CD4-positive, alpha-beta T cell (primary cell): ENCODE measurements at regions not wholly inside any gene's neighbourhood (a gene's known extent, or its start where the extent isn't known, plus 50 kb on each side); places are given as distances from the start of the nearest gene placed in this dataset.

ENCODE experiments used
- ATAC-seq: fragments of 200-7000 bp; cut with Tn5 transposase; one replicate; pipeline ENCODE4 v1.10.0; 2022; ENCODE audit warnings: mild to moderate bottlenecking; ENCODE audit not compliant: poor library complexity
- CTCF ChIA-PET: fragments of 350-600 bp; sonication (Branson Sonifier 250); formaldehyde crosslinking; loops from one replicate; lab custom pipeline; 2021; ENCODE audit warnings: antibody characterized with exemption, inconsistent platforms; lab: Charles Lee
- POLR2A ChIA-PET: fragments of 350-600 bp; sonication (Branson Sonifier 250); formaldehyde crosslinking; loops from one replicate; lab custom pipeline; 2021; ENCODE audit warnings: antibody characterized with exemption, inconsistent platforms; lab: Charles Lee
- DNase-seq, 14 experiments: peaks; one replicate each; pipeline ENCODE4 v3.0.0-alpha.2; 2013 to 2020; ENCODE audit warnings: mixed read lengths in 2 of 14
- H3K27ac ChIP-seq, 2 donors: one replicate each; pipeline versions ENCODE4 v1.5.1 to v1.7.0; 2013; ENCODE audit warnings: low read length in 2 of 2, low read depth in 1 of 2, mild to moderate bottlenecking in 1 of 2
- H3K27me3 ChIP-seq, 2 experiments: 1 replicate in 1 of 2; 2 replicates in 1 of 2; pipeline versions ENCODE4 v1.6.1 to v1.7.0; 2013; ENCODE audit warnings: low read length in 2 of 2, control low read depth in 1 of 2, mild to moderate bottlenecking in 1 of 2, moderate library complexity in 1 of 2; ENCODE audit not compliant: insufficient read depth in 2 of 2, control insufficient read depth in 1 of 2
- H3K36me3 ChIP-seq: one replicate; pipeline ENCODE4 v1.6.1; 2013; ENCODE audit warnings: low read length, control low read depth; ENCODE audit not compliant: insufficient read depth
- H3K4me1 ChIP-seq: one replicate; pipeline ENCODE4 v1.6.1; 2013; ENCODE audit warnings: low read length, control low read depth; ENCODE audit not compliant: insufficient read depth
- H3K4me3 ChIP-seq: one replicate; pipeline ENCODE4 v1.5.1; 2013; ENCODE audit warnings: mild to moderate bottlenecking, low read length, moderate library complexity
- H3K9me3 ChIP-seq, 2 experiments: 1 replicate in 1 of 2; 2 replicates in 1 of 2; pipeline versions ENCODE4 v1.6.1 to v1.7.0; 2013; ENCODE audit warnings: low read length in 2 of 2, mild to moderate bottlenecking in 2 of 2, control low read depth in 1 of 2, moderate library complexity in 1 of 2; ENCODE audit not compliant: control insufficient read depth in 1 of 2, insufficient read depth in 1 of 2
- H3K27ac Mint-ChIP-seq: one replicate; pipeline ENCODE4 v1.8.0; 2020; ENCODE audit warnings: mixed read lengths
- H3K27me3 Mint-ChIP-seq: one replicate; pipeline ENCODE4 v1.8.0; 2021; ENCODE audit warnings: mixed read lengths
- H3K36me3 Mint-ChIP-seq: one replicate; pipeline ENCODE4 v1.8.0; 2021; ENCODE audit warnings: low read depth, mixed read lengths
- H3K4me1 Mint-ChIP-seq: one replicate; pipeline ENCODE4 v1.8.0; 2021; ENCODE audit warnings: low read depth, mixed read lengths
- H3K4me3 Mint-ChIP-seq: one replicate; pipeline ENCODE4 v1.8.0; 2020; ENCODE audit warnings: mild to moderate bottlenecking, mixed read lengths
- H3K9me3 Mint-ChIP-seq: one replicate; pipeline ENCODE4 v1.8.0; 2020; ENCODE audit warnings: mixed read lengths
- intact Hi-C, 2 experiments: fragments of 100-400 bp; cut with DNase I in 1 of 2; cut with micrococcal nuclease in 1 of 2; formaldehyde crosslinking; loops; one replicate each; pipeline versions ENCODE4 v1.15.1 to v1.9.0; 2023 to 2025; cut with DNase I, micrococcal nuclease
- TF ChIP-seq, protein P1 (sequence below): fragments of 200-600 bp; IDR thresholded peaks from one replicate; pipeline ENCODE4 v1.8.0; 2022; ENCODE audit warnings: antibody characterized with exemption, mild to moderate bottlenecking

DNA sequence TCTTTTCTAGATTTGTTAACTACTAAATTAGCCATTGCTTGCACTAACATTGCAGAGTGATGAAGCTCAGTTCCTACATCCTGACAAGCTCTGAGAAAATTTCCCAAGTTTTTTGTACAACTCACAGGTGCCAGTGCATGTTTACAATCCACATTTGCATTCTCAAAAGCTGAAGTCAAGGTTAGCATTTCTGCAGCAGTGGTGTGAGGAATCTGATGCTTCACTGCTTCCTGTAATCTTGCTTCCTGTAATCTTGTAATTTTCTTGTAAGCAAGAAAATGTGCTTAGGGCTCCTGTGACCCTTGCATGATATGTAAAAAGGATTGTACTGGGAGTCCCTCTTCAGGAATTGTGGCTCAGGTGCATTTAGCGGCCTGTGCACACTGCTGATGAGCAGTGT lies 207.4 kb upstream of the CXCL13 start:
- DNase-seq (no peak), ATAC-seq (no peak)
- Histone ChIP-seq H3K9me3 (no peaks in the 10 kb centered on the region), H3K4me1 (no peaks in the 10 kb centered on the region), H3K27me3 (peaks cover 0 to 4% of the 10 kb centered on the region in 2 experiments), H3K4me3 (no peak overlapping the region), H3K36me3 (no peaks in the 10 kb centered on the region), H3K27ac (no peak overlapping the region)
- H3K9me3 Mint-ChIP-seq, result no peaks in the 10 kb centered on the region
- ChIA-PET CTCF (no interaction called here), POLR2A (no interaction called here)
- peaks cover 22% of the 10 kb centered on the region for H3K27me3 Mint-ChIP-seq
- H3K27ac Mint-ChIP-seq, result no peak overlapping the region
- no peak overlapping the region for H3K4me3 Mint-ChIP-seq
- TF ChIP-seq, protein P1, sequence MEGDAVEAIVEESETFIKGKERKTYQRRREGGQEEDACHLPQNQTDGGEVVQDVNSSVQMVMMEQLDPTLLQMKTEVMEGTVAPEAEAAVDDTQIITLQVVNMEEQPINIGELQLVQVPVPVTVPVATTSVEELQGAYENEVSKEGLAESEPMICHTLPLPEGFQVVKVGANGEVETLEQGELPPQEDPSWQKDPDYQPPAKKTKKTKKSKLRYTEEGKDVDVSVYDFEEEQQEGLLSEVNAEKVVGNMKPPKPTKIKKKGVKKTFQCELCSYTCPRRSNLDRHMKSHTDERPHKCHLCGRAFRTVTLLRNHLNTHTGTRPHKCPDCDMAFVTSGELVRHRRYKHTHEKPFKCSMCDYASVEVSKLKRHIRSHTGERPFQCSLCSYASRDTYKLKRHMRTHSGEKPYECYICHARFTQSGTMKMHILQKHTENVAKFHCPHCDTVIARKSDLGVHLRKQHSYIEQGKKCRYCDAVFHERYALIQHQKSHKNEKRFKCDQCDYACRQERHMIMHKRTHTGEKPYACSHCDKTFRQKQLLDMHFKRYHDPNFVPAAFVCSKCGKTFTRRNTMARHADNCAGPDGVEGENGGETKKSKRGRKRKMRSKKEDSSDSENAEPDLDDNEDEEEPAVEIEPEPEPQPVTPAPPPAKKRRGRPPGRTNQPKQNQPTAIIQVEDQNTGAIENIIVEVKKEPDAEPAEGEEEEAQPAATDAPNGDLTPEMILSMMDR, result no peak
- intact Hi-C loops, result no loop called here
- no peaks in the 10 kb centered on the region for H3K36me3 Mint-ChIP-seq
- H3K4me1 Mint-ChIP-seq, result no peaks in the 10 kb centered on the region

GRCh38 chr4:77399831-77400230 lies 205.8 kb upstream of the CXCL13 start:
- TF ChIP-seq, protein P1, result no peak
- CTCF ChIA-PET, result no interaction called here
- intact Hi-C loops, result no loop called here
- H3K27ac ChIP-seq, result no peak overlapping the region
- H3K27me3 ChIP-seq, result peaks cover 0 to 4% of the 10 kb centered on the region in 2 experiments
- Mint-ChIP-seq H3K4me1 (no peaks in the 10 kb centered on the region), H3K36me3 (no peaks in the 10 kb centered on the region), H3K4me3 (no peak overlapping the region), H3K27me3 (peaks cover 24% of the 10 kb centered on the region), H3K9me3 (no peaks in the 10 kb centered on the region), H3K27ac (no peak overlapping the region)
- H3K4me3 ChIP-seq, result no peak overlapping the region
- no peaks in the 10 kb centered on the region for H3K9me3 ChIP-seq
- no peak for DNase-seq
- no peaks in the 10 kb centered on the region for H3K36me3 ChIP-seq
- no peak for ATAC-seq
- H3K4me1 ChIP-seq, result no peaks in the 10 kb centered on the region
- POLR2A ChIA-PET, result no interaction called here

DNA sequence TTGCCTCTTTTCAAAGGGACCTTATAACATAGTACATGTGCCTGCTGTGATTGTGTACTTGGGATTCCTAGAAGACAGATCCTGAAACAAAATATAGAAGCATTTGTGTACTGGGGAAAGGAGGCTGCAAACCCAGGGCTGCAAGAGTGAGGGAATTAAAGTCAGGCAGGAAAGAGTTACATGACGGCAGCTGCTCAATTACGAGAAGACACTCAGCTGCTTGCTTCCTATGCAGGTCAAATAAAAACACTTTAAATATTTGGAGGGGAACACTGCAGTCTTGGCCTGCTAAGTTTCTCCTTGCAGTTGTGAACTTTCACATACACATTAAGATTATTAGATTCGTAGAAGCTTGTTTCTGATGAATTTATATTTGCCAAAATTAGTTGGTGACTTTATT lies 191.9 kb upstream of the CXCL13 start:
- no peak overlapping the region for H3K4me3 ChIP-seq
- H3K9me3 Mint-ChIP-seq, result no peaks in the 10 kb centered on the region
- H3K27ac ChIP-seq, result no peak overlapping the region
- no peak overlapping the region for H3K27ac Mint-ChIP-seq
- TF ChIP-seq, protein P1, result no peak
- no peaks in the 10 kb centered on the region for H3K9me3 ChIP-seq
- no peaks in the 10 kb centered on the region for H3K36me3 ChIP-seq
- no peak overlapping the region for H3K4me3 Mint-ChIP-seq
- H3K4me1 ChIP-seq, result no peaks in the 10 kb centered on the region
- intact Hi-C loops, result no loop called here
- no peaks in the 10 kb centered on the region for H3K4me1 Mint-ChIP-seq
- POLR2A ChIA-PET, result interaction anchor here (0.6 kb wide), 1 partner anchor 37 kb away, joined by 4 read pairs; no protein-coding TSS in a partner anchor
- ATAC-seq (no peak), DNase-seq (no peak)
- no peaks in the 10 kb centered on the region for H3K36me3 Mint-ChIP-seq
- H3K27me3 ChIP-seq, result peaks cover 3 to 5% of the 10 kb centered on the region in 2 experiments
- CTCF ChIA-PET, result no interaction called here
- H3K27me3 Mint-ChIP-seq, result peaks cover 7% of the 10 kb centered on the region
